NCI-H510A (cell line): ENCODE measurements at regions not wholly inside any gene's neighbourhood (a gene's known extent, or its start where the extent isn't known, plus 50 kb on each side); places are given as distances from the start of the nearest gene placed in this dataset.

ENCODE experiments used
- DNase-seq: peaks from one replicate; lab custom pipeline; 2025; lab: John Stamatoyannopoulos, UW

GRCh38 chr6:170177772-170178560, 112.9 kb downstream of the DLL1 start:
- no peak for DNase-seq

GRCh38 chr6:170176898-170177771, 113.7 kb downstream of the DLL1 start:
- no peak for DNase-seq

GRCh38 chr6:170176136-170176897, 114.6 kb downstream of the DLL1 start:
- DNase-seq, result no peak

DNA sequence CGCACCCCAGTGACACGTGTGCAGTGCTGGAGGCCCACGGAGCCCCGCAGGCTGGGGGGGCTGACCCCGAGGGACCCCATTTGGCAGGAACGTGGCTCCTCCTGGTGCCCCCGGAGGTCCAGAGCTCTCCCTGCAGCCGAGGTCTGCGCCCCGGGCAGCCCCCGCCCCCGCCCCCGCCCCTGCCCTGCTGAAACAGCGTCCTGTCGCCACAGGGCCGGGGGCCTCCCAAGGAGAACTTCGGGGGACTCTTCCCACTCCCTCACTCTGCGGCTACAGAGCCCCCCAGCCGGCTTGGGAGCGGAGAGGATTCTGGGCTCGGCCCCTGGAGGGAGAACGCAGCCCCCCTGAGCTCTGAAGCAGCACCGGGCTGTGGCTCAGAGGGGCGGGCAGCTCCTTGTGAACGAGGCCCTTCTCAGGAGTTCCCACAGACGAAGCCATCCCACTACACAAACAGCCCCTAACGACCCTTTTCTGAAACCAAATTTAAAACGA, 115.2 kb downstream of the DLL1 start:
- DNase-seq, result no peak

- no peak for DNase-seq
Measured at GRCh38 chr6:170174771-170175643, 115.9 kb downstream of the DLL1 start.

DNA sequence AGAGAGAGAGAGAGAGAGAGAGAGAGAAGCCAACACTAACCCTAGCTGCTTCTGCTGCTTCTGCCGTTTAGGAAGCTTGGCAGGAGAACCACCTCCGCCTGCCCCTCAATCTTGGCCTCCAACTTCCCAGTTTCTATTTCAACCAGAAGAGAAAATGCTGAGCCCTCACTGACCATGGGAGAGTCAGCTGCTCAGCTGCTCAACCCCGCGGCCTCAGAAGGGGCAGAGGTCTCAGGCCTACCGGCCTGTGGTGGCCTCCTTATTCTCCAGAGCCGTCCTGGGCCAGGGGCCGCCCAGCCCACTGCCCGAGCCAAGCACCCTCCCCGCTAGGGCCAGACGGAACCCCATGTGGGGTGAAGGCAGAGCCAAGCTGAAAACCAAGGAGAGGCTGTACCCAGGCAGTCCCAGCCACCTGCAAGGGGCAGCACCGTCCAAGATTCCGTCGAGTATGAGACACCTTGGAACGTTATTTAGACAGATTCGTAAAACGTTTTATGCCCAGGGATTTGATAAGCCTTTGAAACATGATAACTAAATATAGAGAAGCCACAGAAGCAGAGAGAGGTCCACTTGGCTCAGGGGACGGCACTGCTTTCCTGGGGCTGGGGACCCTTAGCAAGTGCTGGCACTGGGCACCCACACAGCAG, 116.6 kb downstream of the DLL1 start:
- no peak for DNase-seq

DNA sequence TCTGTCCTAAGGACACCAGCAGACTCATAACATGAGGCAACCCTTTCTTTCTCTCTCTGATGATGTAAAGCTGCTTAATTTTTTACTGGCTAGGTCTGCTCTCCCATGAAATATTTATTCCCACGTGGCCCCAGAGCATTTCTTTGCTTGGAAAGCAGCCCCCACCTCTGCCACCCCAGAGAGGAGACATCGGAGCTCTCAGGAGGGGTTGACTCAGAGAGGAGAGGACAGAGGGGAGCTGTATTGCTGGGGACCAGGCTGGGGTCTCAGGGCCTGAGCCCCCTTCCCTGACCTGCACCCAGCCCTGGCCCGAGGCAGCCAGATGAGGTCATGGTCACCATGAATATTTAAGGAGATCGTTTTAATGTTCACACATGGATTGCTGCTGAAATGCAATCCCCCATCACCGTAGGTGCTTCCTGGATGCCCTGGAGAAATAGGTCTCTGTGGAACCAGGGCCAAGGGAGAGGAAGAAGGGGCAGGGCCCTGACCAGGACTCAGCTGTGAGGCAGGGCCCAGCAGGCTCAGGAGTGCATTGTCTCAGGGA, 117.5 kb downstream of the DLL1 start:
- no peak for DNase-seq

DNA sequence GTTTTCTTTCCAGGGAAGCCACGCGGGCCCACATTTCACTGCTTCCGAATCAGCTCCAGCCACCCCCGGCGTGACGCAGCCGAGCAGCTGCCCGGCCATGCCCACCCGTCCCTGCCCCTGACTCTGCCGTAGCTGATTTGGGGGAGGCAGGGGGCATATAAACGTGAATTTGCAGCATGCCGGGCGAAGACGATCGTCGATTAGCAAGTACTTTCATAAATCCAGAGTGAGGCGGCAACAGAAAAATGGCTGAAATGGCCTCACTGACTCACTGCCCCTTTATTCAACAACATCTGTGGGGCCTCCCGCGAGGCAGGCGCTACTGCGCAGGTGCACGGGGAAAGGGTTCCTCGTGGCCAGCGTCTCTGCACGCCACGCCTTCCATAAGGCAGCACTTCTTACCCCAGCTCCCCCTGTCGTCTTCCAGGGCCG, 118.0 kb downstream of the DLL1 start:
- DNase-seq, result no peak

- DNase-seq, result no peak
Measured at GRCh38 chr6:170172392-170172791, 118.5 kb downstream of the DLL1 start.

- no peak for DNase-seq
Measured at GRCh38 chr6:170167657-170168159, 123.2 kb downstream of the DLL1 start.

GRCh38 chr6:170166511-170167122, 124.3 kb downstream of the DLL1 start:
- DNase-seq, result no peak

DNA sequence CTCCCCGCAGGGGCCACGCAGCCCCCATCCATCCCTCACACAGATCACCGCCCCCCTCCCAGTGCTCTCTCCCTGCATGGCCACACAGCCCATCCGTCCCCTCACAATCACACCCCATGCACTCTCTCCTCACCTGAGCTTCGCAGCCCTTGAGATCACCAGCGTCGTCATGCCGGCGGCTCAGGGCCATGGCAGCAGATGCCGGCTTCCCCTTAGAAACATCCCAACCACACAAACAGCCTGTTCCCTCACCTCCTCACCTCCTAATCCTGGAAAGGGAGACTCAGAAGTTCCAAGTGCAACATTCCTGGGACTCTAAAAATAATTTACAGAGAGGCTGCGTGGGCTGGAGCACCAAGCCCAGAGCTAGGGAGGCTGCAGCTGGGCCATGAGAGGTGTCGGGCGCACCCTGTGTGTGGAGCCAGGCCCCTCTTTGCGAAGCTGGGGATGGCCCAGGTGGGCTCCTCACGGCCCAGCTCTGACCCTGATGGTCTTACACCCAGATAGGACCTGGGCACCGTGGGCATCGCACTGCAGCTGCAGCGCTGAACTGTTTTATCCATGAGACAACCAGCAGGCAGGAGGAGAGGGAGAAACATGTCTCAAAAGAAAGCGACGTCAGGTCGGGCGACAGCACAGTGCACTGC, 125.3 kb downstream of the DLL1 start:
- no peak for DNase-seq

- no peak for DNase-seq
Measured at GRCh38 chr6:170165085-170165470, 125.8 kb downstream of the DLL1 start.

- DNase-seq, result no peak
Measured at GRCh38 chr6:170164271-170164900, 126.5 kb downstream of the DLL1 start.

DNA sequence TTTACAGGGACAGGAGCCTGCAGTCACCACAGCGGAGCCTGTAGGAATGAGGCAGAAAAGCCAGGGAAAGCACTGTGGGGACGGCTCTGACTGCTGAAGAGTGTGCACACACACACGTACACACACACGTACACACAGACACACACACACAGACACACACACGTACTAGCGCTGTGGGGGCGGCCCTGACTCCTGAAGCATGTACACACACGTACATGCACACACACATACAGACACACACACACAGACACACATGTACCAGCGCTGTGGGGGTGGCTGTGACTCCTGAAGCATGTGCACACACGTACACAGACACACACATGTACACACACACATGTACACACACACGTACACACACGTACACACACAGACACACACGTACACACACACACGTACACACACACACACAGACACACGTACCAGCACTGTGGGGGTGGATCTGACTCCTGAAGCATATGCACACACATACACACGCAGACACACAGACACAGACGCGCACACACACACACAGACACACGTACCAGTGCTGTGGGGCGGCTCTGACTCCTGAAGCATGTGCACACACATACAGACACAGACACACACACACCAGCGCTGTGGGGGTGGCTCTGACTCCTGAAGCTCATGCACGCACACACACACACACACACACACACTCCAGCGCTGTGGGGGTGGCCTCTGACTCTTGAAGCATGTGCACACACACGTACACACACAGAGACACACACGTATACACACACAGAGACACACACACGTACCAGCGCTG, 127.3 kb downstream of the DLL1 start:
- DNase-seq, result no peak

GRCh38 chr6:170162775-170163404, 128.0 kb downstream of the DLL1 start:
- DNase-seq, result no peak

DNA sequence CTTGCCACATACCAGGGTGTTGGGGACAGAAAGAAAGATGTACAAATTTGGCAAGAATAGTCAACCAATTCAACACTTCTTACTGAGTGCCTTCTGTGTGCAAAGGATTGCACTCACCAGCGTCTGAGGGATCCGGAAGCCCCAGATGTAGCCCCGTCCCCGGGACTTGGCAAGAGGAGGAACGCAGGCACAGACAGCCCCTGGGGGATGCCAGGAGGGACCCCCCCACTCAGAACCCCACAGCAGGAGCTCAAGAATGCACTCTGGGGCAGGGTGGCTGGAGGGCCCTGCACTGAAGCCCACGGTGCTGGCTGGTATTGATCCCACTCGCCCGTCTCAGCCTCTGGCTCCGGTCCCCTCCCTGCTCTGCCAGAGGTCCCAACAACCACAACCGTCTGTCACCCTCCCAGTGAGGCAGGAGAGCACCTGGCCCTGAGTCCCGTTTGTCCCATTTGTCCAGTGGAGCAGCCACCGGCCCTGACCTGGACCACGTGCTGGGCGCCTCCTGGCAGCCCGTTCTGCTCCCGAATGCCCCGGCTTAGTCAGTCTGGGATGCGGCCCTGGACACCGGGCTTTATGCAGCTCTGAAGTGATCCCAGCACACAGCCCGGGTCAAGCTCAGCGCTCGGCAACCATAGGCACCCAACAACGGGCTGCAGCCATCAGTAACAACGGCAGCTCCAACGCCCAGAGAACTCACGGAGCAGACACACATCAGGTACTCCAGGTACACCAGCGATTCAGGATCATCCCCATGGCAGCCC, 128.7 kb downstream of the DLL1 start:
- no peak for DNase-seq
